Uterus (tissue), 2 donors: ENCODE measurements at regions not wholly inside any gene's neighbourhood (a gene's known extent, or its start where the extent isn't known, plus 50 kb on each side); places are given as distances from the start of the nearest gene placed in this dataset.
"Not testable (repeated sequence)": the region's sequence is repeated elsewhere in the genome, so short reads cannot be mapped to it uniquely, and the experiment has no call there.

ENCODE experiments used
- POLR2A ChIP-seq, 2 donors: fragments of 450-650 bp; IDR thresholded peaks; one replicate each; pipeline ENCODE4 v1.6.1; 2016; ENCODE audit warnings: antibody characterized with exemption in 2 of 2, mild to moderate bottlenecking in 1 of 2, moderate library complexity in 1 of 2
- TF ChIP-seq, protein P1 (sequence below), 4 experiments: fragments of 200-600 bp in 2 of 4; fragments of 450-650 bp in 2 of 4; sonication (generic) in 2 of 4; IDR thresholded peaks; one replicate each; pipeline ENCODE4 v1.5.1; 2016 to 2019; ENCODE audit warnings: antibody characterized with exemption in 4 of 4, mild to moderate bottlenecking in 2 of 4, moderate library complexity in 1 of 4

DNA sequence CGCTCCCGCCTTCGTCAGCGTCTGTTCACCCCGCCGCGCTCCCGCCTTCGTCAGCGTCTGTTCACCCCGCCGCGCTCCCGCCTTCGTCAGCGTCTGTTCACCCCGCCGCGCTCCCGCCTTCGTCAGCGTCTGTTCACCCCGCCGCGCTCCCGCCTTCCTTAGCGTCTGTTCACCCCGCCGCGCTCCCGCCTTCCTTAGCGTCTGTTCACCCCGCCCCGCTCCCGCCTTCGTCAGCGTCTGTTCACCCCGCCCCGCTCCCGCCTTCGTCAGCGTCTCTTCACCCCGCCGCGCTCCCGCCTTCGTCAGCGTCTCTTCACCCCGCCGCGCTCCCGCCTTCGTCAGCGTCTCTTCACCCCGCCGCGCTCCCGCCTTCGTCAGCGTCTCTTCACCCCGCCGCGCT lies 815.9 kb upstream of the TPTE start:
- TF ChIP-seq, protein P1, sequence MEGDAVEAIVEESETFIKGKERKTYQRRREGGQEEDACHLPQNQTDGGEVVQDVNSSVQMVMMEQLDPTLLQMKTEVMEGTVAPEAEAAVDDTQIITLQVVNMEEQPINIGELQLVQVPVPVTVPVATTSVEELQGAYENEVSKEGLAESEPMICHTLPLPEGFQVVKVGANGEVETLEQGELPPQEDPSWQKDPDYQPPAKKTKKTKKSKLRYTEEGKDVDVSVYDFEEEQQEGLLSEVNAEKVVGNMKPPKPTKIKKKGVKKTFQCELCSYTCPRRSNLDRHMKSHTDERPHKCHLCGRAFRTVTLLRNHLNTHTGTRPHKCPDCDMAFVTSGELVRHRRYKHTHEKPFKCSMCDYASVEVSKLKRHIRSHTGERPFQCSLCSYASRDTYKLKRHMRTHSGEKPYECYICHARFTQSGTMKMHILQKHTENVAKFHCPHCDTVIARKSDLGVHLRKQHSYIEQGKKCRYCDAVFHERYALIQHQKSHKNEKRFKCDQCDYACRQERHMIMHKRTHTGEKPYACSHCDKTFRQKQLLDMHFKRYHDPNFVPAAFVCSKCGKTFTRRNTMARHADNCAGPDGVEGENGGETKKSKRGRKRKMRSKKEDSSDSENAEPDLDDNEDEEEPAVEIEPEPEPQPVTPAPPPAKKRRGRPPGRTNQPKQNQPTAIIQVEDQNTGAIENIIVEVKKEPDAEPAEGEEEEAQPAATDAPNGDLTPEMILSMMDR (IDR thresholded peaks at IDR 0.05), result not testable (repeated sequence)
- TF ChIP-seq POLR2A (IDR thresholded peaks at IDR 0.05), result not testable (repeated sequence)
